Skeletal muscle satellite cell (primary cell): ENCODE measurements at regions not wholly inside any gene's neighbourhood (a gene's known extent, or its start where the extent isn't known, plus 50 kb on each side); places are given as distances from the start of the nearest gene placed in this dataset.

ENCODE experiments used
- H3K27me3 ChIP-seq: 2 replicates; pipeline ENCODE4 v1.7.0; 2013; ENCODE audit warnings: low read length; ENCODE audit not compliant: control insufficient read depth, insufficient read depth
- H3K36me3 ChIP-seq: 2 replicates; pipeline ENCODE4 v1.7.0; 2013; ENCODE audit warnings: mild to moderate bottlenecking, control low read depth, low read length; ENCODE audit not compliant: insufficient read depth
- H3K4me1 ChIP-seq: 2 replicates; pipeline ENCODE4 v1.7.0; 2013; ENCODE audit warnings: low read length; ENCODE audit not compliant: control insufficient read depth, insufficient read depth
- H3K4me2 ChIP-seq: 2 replicates; pipeline ENCODE4 v1.7.0; 2013; ENCODE audit warnings: mild to moderate bottlenecking, low read length
- H3K4me3 ChIP-seq: 2 replicates; pipeline ENCODE4 v1.7.0; 2013; ENCODE audit warnings: low read length
- H3K9ac ChIP-seq: 2 replicates; pipeline ENCODE4 v1.7.0; 2013; ENCODE audit warnings: mild to moderate bottlenecking, low read depth, low read length, moderate library complexity
- H3K9me3 ChIP-seq: replicated peaks from 2 replicates; pipeline ENCODE4 v1.7.0; 2013; ENCODE audit warnings: mild to moderate bottlenecking, control low read depth, low read length

- Histone ChIP-seq H3K9ac (no peak overlapping the region), H3K4me1 (no peaks in the 10 kb centered on the region), H3K36me3 (no peaks in the 10 kb centered on the region), H3K9me3 (peaks cover 7% of the 10 kb centered on the region), H3K4me3 (no peak overlapping the region), H3K27me3 (no peaks in the 10 kb centered on the region), H3K4me2 (no peak overlapping the region)
These were observed 223.3 kb upstream of the SFSWAP start for GRCh38 chr12:131487388-131488124.

- Histone ChIP-seq H3K36me3 (no peaks in the 10 kb centered on the region), H3K27me3 (no peaks in the 10 kb centered on the region), H3K9me3 (peaks cover 11% of the 10 kb centered on the region), H3K4me3 (no peak overlapping the region), H3K4me2 (no peak overlapping the region), H3K4me1 (no peaks in the 10 kb centered on the region), H3K9ac (no peak overlapping the region)
These were observed 221.2 kb upstream of the SFSWAP start for GRCh38 chr12:131489718-131490117.

GRCh38 chr12:131491155-131491554, 219.7 kb upstream of the SFSWAP start:
- no peaks in the 10 kb centered on the region for H3K36me3 ChIP-seq
- H3K4me1 ChIP-seq: no peaks in the 10 kb centered on the region
- peaks cover 10% of the 10 kb centered on the region for H3K9me3 ChIP-seq
- H3K4me3 ChIP-seq: no peak overlapping the region
- H3K27me3 ChIP-seq: no peaks in the 10 kb centered on the region
- H3K9ac ChIP-seq: no peak overlapping the region
- no peak overlapping the region for H3K4me2 ChIP-seq

- no peak overlapping the region for H3K4me2 ChIP-seq
- H3K27me3 ChIP-seq: no peaks in the 10 kb centered on the region
- H3K4me1 ChIP-seq: no peaks in the 10 kb centered on the region
- peaks cover 10% of the 10 kb centered on the region for H3K9me3 ChIP-seq
- H3K4me3 ChIP-seq: no peak overlapping the region
- no peak overlapping the region for H3K9ac ChIP-seq
- no peaks in the 10 kb centered on the region for H3K36me3 ChIP-seq
These were observed 218.9 kb upstream of the SFSWAP start for GRCh38 chr12:131491916-131492490.

DNA sequence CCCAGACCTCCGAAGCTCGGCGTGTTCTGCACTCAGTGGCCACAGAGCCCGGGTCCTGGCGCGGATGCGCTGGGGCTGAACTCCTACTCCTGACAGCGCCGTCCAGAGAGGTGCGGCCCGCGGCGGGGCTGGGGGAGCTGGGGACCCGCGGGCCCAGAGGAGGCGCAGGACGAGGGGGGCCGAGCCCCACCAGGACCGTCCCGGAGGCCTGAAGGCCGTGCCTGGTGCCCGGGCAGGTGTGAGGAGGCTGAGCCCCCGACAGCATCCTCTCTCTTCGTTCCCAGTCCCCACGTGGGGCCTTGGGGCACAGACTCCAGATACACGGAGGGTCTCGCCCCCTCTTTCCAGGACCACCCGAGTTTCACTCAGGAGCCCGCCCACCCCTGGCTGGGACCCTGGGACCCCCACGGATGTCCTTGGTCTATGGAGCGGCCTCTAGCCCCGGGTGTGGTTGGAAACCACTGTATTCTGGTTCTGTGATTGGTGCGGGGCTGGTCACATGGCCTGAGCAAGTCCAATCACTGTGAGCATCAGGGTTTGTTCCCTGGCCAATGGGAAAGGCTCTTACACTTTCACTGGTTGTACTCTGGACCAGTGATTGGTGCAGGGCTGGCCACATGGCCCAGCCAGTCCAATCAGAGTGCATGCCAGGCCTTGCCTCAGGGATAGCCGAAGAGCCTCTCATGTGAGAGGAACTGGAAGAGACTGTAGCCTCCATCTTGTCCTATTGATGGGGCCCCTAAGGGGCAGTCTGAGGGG, 217.6 kb upstream of the SFSWAP start:
- Histone ChIP-seq H3K36me3 (no peaks in the 10 kb centered on the region), H3K9ac (no peak overlapping the region), H3K4me1 (no peaks in the 10 kb centered on the region), H3K9me3 (peaks cover 9% of the 10 kb centered on the region), H3K27me3 (no peaks in the 10 kb centered on the region), H3K4me3 (no peak overlapping the region), H3K4me2 (no peak overlapping the region)

GRCh38 chr12:131494216-131494615, 216.7 kb upstream of the SFSWAP start:
- H3K9ac ChIP-seq: no peak overlapping the region

GRCh38 chr12:131494741-131495524, 216.0 kb upstream of the SFSWAP start:
- Histone ChIP-seq H3K27me3 (no peaks in the 10 kb centered on the region), H3K4me3 (no peak overlapping the region), H3K36me3 (no peaks in the 10 kb centered on the region), H3K9me3 (peaks cover 7% of the 10 kb centered on the region), H3K4me2 (no peak overlapping the region), H3K4me1 (no peaks in the 10 kb centered on the region), H3K9ac (no peak overlapping the region)

More at GRCh38 chr12:131494216-131494615, 216.7 kb upstream of the SFSWAP start:
- peaks cover 7% of the 10 kb centered on the region for H3K9me3 ChIP-seq
- no peak overlapping the region for H3K4me2 ChIP-seq
- H3K4me3 ChIP-seq: no peak overlapping the region
- H3K36me3 ChIP-seq: no peaks in the 10 kb centered on the region
- no peaks in the 10 kb centered on the region for H3K27me3 ChIP-seq
- no peaks in the 10 kb centered on the region for H3K4me1 ChIP-seq

GRCh38 chr12:131497966-131498365, 212.9 kb upstream of the SFSWAP start:
- peaks cover 7% of the 10 kb centered on the region for H3K9me3 ChIP-seq
- H3K9ac ChIP-seq: no peak overlapping the region
- no peaks in the 10 kb centered on the region for H3K27me3 ChIP-seq
- no peaks in the 10 kb centered on the region for H3K4me1 ChIP-seq
- no peak overlapping the region for H3K4me2 ChIP-seq
- no peak overlapping the region for H3K4me3 ChIP-seq
- H3K36me3 ChIP-seq: no peaks in the 10 kb centered on the region

DNA sequence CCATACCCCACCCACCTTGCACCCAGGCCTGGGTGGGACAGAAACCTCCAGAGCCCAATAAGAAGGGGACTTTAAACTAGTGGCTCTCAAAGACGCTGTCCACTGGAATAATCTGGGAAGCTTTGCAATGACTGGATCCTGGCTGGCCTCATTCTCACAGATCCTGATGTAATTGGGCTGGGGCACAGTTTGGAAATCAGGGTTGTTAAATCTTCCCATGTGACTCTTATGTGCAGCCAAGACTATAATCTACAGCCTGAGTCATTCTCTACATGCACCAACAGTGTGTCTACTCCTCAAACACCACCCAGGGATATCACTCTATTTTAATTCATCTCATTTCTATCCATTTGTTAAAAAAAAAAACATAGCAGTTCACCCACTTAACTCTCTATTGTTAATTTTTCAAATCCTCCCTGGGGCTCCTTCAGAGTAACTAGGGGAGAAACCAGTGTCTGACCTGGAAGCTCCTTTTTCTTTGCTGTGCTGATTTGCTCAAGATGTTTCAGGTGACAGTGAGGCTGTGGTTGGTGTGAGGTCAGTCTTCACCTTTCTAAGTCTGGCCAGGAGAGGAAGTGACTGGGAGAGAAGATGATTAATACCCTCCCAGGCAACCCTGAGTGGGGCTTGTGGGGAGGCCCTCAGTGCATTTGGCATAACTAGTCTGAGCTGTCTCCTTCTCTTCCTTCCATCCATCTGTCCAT, 211.6 kb upstream of the SFSWAP start:
- H3K36me3 ChIP-seq: no peaks in the 10 kb centered on the region
- no peaks in the 10 kb centered on the region for H3K4me1 ChIP-seq
- H3K4me3 ChIP-seq: no peak overlapping the region
- H3K4me2 ChIP-seq: no peak overlapping the region
- no peaks in the 10 kb centered on the region for H3K27me3 ChIP-seq
- H3K9ac ChIP-seq: no peak overlapping the region
- peaks cover 7% of the 10 kb centered on the region for H3K9me3 ChIP-seq

DNA sequence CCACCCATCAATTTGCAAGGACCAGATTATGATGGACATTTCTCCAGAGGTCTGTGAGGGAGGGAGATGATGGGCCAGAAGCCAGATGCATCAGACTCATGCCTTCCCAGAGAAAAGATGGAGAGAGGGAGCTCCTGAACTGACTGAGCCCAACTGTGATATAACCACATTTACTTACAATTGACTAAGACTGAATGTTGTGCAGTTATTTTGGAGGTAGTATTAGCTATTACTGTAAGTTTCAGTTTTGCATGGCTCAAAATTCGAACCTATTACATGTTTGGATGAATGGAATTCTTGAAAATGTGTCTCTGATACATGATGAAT, 211.1 kb upstream of the SFSWAP start:
- H3K4me2 ChIP-seq: no peak overlapping the region
- H3K9ac ChIP-seq: no peak overlapping the region
- peaks cover 2% of the 10 kb centered on the region for H3K9me3 ChIP-seq
- H3K4me3 ChIP-seq: no peak overlapping the region
- no peaks in the 10 kb centered on the region for H3K27me3 ChIP-seq
- no peaks in the 10 kb centered on the region for H3K36me3 ChIP-seq
- H3K4me1 ChIP-seq: no peaks in the 10 kb centered on the region

- no peak overlapping the region for H3K9ac ChIP-seq
These were observed 210.3 kb upstream of the SFSWAP start for GRCh38 chr12:131500564-131500963.

More at GRCh38 chr12:131500564-131500963, 210.3 kb upstream of the SFSWAP start:
- Histone ChIP-seq H3K4me1 (no peaks in the 10 kb centered on the region), H3K9me3 (no peaks in the 10 kb centered on the region), H3K36me3 (no peaks in the 10 kb centered on the region), H3K4me2 (no peak overlapping the region), H3K4me3 (no peak overlapping the region), H3K27me3 (no peaks in the 10 kb centered on the region)
